Hepatocyte (in vitro differentiated cells): ENCODE measurements at regions not wholly inside any gene's neighbourhood (a gene's known extent, or its start where the extent isn't known, plus 50 kb on each side); places are given as distances from the start of the nearest gene placed in this dataset.

ENCODE experiments used
- EZH2 ChIP-seq: fragments of 200-600 bp; sonication (generic); IDR thresholded peaks from 2 replicates; pipeline ENCODE4 v1.6.1; 2016; ENCODE audit warnings: antibody characterized with exemption, mild to moderate bottlenecking, borderline replicate concordance
- TF ChIP-seq, protein P1 (sequence below): fragments of 200-600 bp; sonication (generic); IDR thresholded peaks from 2 replicates; pipeline ENCODE4 v1.5.1; 2016; ENCODE audit warnings: antibody characterized with exemption, mild to moderate bottlenecking; ENCODE audit not compliant: poor library complexity

DNA sequence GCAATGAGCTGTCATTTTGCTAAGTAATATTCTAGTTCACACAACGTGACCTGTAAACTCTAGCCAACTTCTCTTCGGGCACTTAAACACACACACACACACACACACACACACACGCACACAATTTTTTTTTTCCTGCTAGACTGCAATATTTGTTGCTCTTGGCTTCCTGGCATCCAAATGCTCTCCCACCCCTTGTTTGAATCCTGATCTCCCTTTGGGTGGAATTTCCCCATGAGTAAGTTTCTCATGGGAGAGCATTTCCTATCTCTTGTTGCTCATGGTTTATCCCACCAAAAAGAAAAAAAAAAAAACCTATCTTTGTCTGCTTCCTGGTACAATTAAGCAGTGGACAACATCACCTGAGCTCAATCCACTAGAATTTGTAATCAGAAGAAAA is 54.7 kb upstream of the TSLP start:
- TF ChIP-seq, protein P1, sequence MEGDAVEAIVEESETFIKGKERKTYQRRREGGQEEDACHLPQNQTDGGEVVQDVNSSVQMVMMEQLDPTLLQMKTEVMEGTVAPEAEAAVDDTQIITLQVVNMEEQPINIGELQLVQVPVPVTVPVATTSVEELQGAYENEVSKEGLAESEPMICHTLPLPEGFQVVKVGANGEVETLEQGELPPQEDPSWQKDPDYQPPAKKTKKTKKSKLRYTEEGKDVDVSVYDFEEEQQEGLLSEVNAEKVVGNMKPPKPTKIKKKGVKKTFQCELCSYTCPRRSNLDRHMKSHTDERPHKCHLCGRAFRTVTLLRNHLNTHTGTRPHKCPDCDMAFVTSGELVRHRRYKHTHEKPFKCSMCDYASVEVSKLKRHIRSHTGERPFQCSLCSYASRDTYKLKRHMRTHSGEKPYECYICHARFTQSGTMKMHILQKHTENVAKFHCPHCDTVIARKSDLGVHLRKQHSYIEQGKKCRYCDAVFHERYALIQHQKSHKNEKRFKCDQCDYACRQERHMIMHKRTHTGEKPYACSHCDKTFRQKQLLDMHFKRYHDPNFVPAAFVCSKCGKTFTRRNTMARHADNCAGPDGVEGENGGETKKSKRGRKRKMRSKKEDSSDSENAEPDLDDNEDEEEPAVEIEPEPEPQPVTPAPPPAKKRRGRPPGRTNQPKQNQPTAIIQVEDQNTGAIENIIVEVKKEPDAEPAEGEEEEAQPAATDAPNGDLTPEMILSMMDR = no peak
- no peak for TF ChIP-seq EZH2
